Esophagus squamous epithelium (tissue), 4 donors: ENCODE measurements at regions not wholly inside any gene's neighbourhood (a gene's known extent, or its start where the extent isn't known, plus 50 kb on each side); places are given as distances from the start of the nearest gene placed in this dataset.

Source experiments
- CTCF ChIP-seq, 6 experiments: fragments of 450-650 bp in 4 of 6; fragments of 200-600 bp in 2 of 6; sonication (generic) in 2 of 6; IDR thresholded peaks; one replicate each; pipeline ENCODE4 v1.5.1; 2016 to 2019; ENCODE audit warnings: antibody characterized with exemption in 6 of 6, mild to moderate bottlenecking in 4 of 6, moderate library complexity in 4 of 6
- POLR2A ChIP-seq, 4 donors: fragments of 450-650 bp; IDR thresholded peaks; one replicate each; pipeline ENCODE4 v1.6.1; 2017; ENCODE audit warnings: antibody characterized with exemption in 4 of 4, mild to moderate bottlenecking in 4 of 4, moderate library complexity in 3 of 4

- no peak for TF ChIP-seq CTCF (IDR thresholded peaks at IDR 0.05)
- no peak for TF ChIP-seq POLR2A (IDR thresholded peaks at IDR 0.05)
These were observed 390.8 kb downstream of the MED13L start for GRCh38 chr12:115886666-115887065.
